Fibroblast of pulmonary artery (primary cell): ENCODE measurements at regions not wholly inside any gene's neighbourhood (a gene's known extent, or its start where the extent isn't known, plus 50 kb on each side); places are given as distances from the start of the nearest gene placed in this dataset.

Experiments
- DNase-seq: peaks from one replicate; pipeline ENCODE4 v3.0.0-alpha.2; 2010; ENCODE audit warnings: low read depth
- H3K4me3 ChIP-seq: replicated peaks from 2 replicates; pipeline ENCODE4 v1.5.1; 2011; ENCODE audit warnings: low read depth, mild to moderate bottlenecking, control low read depth, low read length, moderate library complexity
- CTCF ChIP-seq: IDR thresholded peaks from 2 replicates; pipeline ENCODE4 v1.5.1; 2011; ENCODE audit warnings: mild to moderate bottlenecking, control low read depth, low read length, inconsistent platforms; ENCODE audit errors: missing control alignments

- no peak for TF ChIP-seq CTCF
- DNase-seq, result no peak
- no peak overlapping the region for H3K4me3 ChIP-seq
These were observed 63.2 kb upstream of the PODXL start for GRCh38 chr7:131619336-131620305.

- no peak overlapping the region for H3K4me3 ChIP-seq
- DNase-seq, result no peak
- TF ChIP-seq CTCF, result no peak
These were observed 62.0 kb upstream of the PODXL start for GRCh38 chr7:131618391-131618790.

- DNase-seq, result no peak
- no peak overlapping the region for H3K4me3 ChIP-seq
- no peak for TF ChIP-seq CTCF
These were observed 60.2 kb upstream of the PODXL start for GRCh38 chr7:131616487-131617200.

GRCh38 chr7:131613909-131614308 is 57.5 kb upstream of the PODXL start:
- no peak for TF ChIP-seq CTCF
- H3K4me3 ChIP-seq, result no peak overlapping the region
- no peak for DNase-seq

- no peak for DNase-seq
- no peak overlapping the region for H3K4me3 ChIP-seq
- no peak for TF ChIP-seq CTCF
These were observed 53.6 kb upstream of the PODXL start for GRCh38 chr7:131610007-131610406.

- H3K4me3 ChIP-seq, result no peak overlapping the region
- no peak for TF ChIP-seq CTCF
- no peak for DNase-seq
These were observed 51.7 kb upstream of the PODXL start for GRCh38 chr7:131608116-131608500.
